ENCODE measurements at regions not wholly inside any gene's neighbourhood (a gene's known extent, or its start where the extent isn't known, plus 50 kb on each side); places are given as distances from the start of the nearest gene placed in this dataset.
A peak's percentile ranks its signal among the peaks of the same experiment; 100 is the strongest.

DNA sequence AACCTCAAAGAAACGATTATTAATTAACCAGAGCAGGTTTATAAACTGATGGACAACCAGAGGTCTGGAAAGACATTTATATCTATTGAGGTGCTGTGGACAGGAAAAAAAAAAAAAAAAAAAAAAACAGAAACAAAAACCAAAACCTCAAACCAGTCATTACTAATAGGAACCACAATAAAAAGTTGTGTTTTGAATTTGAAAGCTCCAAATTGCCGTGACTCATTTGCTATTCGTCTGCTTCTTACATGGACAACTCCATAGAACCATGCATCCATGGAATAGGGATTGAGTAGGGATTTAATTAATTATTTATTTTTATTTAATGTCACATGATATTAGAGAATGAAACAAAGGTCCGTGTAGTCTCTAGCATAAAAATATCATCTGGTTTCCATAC lies 134.1 kb upstream of the SSTR1 start:
- Histone ChIP-seq H3K9ac (no peak overlapping the region), H3K27ac (no peak overlapping the region), H3K4me1 (0 out of 20 replicates have a peak, but pooled peaks cover 0 to 8% (median 0%) of the 10 kb centered on the region in 10 experiments), H3K4me2 (no peak overlapping the region), H3K36me3 (no peaks in the 10 kb centered on the region), H4K20me1 (no peaks in the 10 kb centered on the region), H3K9me3 (replicated peaks in 1 of 11) (peaks cover 0 to 10% (median 4%) of the 10 kb centered on the region in 11 experiments; a peak in 6 of 22 replicates), H3K4me3 (no peak overlapping the region), H3K27me3 (no peaks in the 10 kb centered on the region)
- TF ChIP-seq Cebpa-rat (IDR thresholded peaks at IDR 0.05): no peak

DNA sequence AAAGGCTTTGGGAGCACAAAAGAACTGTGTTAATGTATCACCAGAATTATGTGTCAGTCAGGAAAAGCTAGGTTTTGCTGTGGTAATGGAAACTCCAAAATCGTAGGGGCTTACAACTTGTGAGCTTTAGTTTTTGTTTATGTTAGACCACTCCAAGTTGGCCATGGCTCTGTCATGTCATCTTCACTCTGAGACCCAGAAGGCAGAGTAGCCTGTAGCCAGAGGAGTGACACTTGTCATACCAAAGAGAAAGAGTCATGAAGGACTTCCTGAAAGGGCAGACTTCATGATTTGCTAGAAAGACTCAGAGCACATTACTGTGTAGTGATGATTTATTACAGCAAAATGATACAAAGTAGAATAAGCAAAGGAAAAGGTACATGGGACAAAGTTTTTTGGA lies 133.6 kb upstream of the SSTR1 start:
- H3K4me3 ChIP-seq: no peak overlapping the region
- peaks cover 0 to 10% (median 4%) of the 10 kb centered on the region in 11 experiments; a peak in 6 of 22 replicates for H3K9me3 ChIP-seq (replicated peaks in 1 of 11)
- H3K27me3 ChIP-seq: no peaks in the 10 kb centered on the region
- H3K4me2 ChIP-seq: no peak overlapping the region
- TF ChIP-seq Cebpa-rat (IDR thresholded peaks at IDR 0.05): no peak
- no peak overlapping the region for H3K27ac ChIP-seq
- H3K9ac ChIP-seq: no peak overlapping the region
- no peaks in the 10 kb centered on the region for H4K20me1 ChIP-seq
- H3K4me1 ChIP-seq: 0 out of 20 replicates have a peak, but pooled peaks cover 0 to 8% (median 0%) of the 10 kb centered on the region in 10 experiments
- no peaks in the 10 kb centered on the region for H3K36me3 ChIP-seq

GRCh38 chr14:38074754-38075153 lies 132.9 kb upstream of the SSTR1 start:
- H3K4me1 ChIP-seq: 0 out of 20 replicates have a peak, but pooled peaks cover 0 to 8% (median 0%) of the 10 kb centered on the region in 10 experiments
- H3K27ac ChIP-seq: no peak overlapping the region

GRCh38 chr14:38078393-38078792 lies 129.3 kb upstream of the SSTR1 start:
- H4K20me1 ChIP-seq: no peaks in the 10 kb centered on the region
- no peaks in the 10 kb centered on the region for H3K36me3 ChIP-seq
- H3K4me1 ChIP-seq: 0 out of 20 replicates have a peak, but pooled peaks cover 0 to 8% (median 0%) of the 10 kb centered on the region in 10 experiments
- no peak overlapping the region for H3K27ac ChIP-seq
- H3K9me3 ChIP-seq (replicated peaks in 1 of 11): peaks cover 0 to 10% (median 4%) of the 10 kb centered on the region in 11 experiments; a peak in 6 of 22 replicates
- no peak overlapping the region for H3K9ac ChIP-seq
- no peak overlapping the region for H3K4me2 ChIP-seq
- H3K4me3 ChIP-seq: no peak overlapping the region
- TF ChIP-seq Cebpa-rat (IDR thresholded peaks at IDR 0.05): no peak
- H3K27me3 ChIP-seq: no peaks in the 10 kb centered on the region

More at GRCh38 chr14:38074754-38075153, 132.9 kb upstream of the SSTR1 start:
- H3K4me3 ChIP-seq: no peak overlapping the region
- H3K36me3 ChIP-seq: no peaks in the 10 kb centered on the region
- no peaks in the 10 kb centered on the region for H4K20me1 ChIP-seq
- H3K4me2 ChIP-seq: no peak overlapping the region
- H3K9me3 ChIP-seq (replicated peaks in 1 of 11): peaks cover 0 to 10% (median 4%) of the 10 kb centered on the region in 11 experiments; a peak in 6 of 22 replicates
- TF ChIP-seq Cebpa-rat (IDR thresholded peaks at IDR 0.05): no peak
- no peaks in the 10 kb centered on the region for H3K27me3 ChIP-seq
- no peak overlapping the region for H3K9ac ChIP-seq

DNA sequence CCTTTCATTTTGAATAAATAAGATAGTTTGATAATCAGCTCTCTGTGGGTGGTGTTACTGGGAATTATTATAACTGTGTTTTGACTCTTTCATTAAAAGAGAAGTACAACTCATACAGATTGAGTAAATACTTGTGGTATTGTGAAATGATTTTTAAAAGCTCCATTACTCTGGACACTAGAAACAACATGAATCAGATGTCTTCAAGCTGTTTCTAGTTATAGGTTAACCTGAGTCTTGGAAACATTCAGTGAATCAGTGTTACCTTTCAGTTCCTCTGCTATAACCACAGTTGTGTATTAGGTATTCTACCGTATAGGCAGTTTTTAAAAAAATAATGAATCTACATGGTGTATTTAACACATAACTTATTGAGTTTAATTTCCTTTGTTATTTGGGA lies 128.4 kb upstream of the SSTR1 start:
- Histone ChIP-seq H3K4me1 (0 out of 20 replicates have a peak, but pooled peaks cover 0 to 8% (median 0%) of the 10 kb centered on the region in 10 experiments), H3K27ac (no peak overlapping the region), H3K4me2 (no peak overlapping the region), H3K9me3 (replicated peaks in 1 of 11) (peaks cover 0 to 10% (median 4%) of the 10 kb centered on the region in 11 experiments; a peak in 6 of 22 replicates), H3K4me3 (no peak overlapping the region), H3K27me3 (no peaks in the 10 kb centered on the region), H3K36me3 (no peaks in the 10 kb centered on the region), H4K20me1 (no peaks in the 10 kb centered on the region), H3K9ac (no peak overlapping the region)
- TF ChIP-seq Cebpa-rat (IDR thresholded peaks at IDR 0.05): no peak

DNA sequence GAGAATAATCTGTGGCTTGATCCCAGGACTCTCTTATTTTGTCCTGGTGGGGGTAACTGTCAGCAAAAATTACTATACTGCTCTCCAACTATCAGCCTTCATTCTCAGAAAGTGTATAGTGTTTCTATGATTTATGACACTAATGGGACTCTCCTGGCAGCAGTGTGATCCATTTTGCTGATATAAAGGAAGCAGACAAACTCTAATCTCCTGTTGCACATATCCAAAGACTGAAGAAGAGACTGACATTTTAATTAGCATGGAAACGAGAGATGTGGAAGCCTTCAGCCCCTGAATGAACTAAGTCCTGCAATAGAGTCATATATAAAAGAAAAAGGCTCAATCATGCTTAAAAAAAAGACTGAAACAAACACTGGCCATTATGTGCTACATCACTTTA lies 127.8 kb upstream of the SSTR1 start:
- no peak overlapping the region for H3K27ac ChIP-seq

DNA sequence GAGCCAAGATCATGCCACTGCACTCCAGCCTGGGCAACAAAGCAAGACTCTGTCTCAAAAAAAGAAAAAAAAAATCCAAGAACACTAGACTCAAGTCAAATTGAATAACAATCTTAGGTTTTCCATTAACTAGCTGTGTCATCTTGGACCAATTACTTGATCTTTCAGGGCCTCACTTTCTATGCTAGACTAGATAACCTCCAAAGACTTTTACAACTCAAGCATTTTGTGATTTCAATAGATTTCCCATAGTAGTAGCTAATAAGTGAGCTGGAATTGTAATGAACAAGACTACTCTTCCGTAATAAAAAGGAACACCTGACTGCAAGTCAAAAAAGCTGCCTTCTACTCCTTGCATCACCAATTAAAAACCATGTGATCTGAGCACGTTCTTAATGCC lies 127.0 kb upstream of the SSTR1 start:
- Histone ChIP-seq H3K4me3 (no peak overlapping the region), H3K27ac (no peak overlapping the region), H3K9me3 (replicated peaks in 1 of 11) (no peaks in the 10 kb centered on the region), H3K4me2 (no peak overlapping the region), H4K20me1 (no peaks in the 10 kb centered on the region), H3K4me1 (no peaks in the 10 kb centered on the region), H3K9ac (no peak overlapping the region), H3K27me3 (no peaks in the 10 kb centered on the region), H3K36me3 (no peaks in the 10 kb centered on the region)
- no peak for TF ChIP-seq Cebpa-rat (IDR thresholded peaks at IDR 0.05)

More for the DNA sequence above, 127.8 kb upstream of the SSTR1 start:
- H3K36me3 ChIP-seq: no peaks in the 10 kb centered on the region
- no peaks in the 10 kb centered on the region for H4K20me1 ChIP-seq
- no peak for TF ChIP-seq Cebpa-rat (IDR thresholded peaks at IDR 0.05)
- no peak overlapping the region for H3K4me2 ChIP-seq
- H3K4me3 ChIP-seq: no peak overlapping the region
- peaks cover 0 to 6% (median 4%) of the 10 kb centered on the region in 11 experiments; a peak in 6 of 22 replicates for H3K9me3 ChIP-seq (replicated peaks in 1 of 11)
- 0 out of 20 replicates have a peak, but pooled peaks cover 0 to 2% (median 0%) of the 10 kb centered on the region in 10 experiments for H3K4me1 ChIP-seq
- no peak overlapping the region for H3K9ac ChIP-seq
- no peaks in the 10 kb centered on the region for H3K27me3 ChIP-seq

DNA sequence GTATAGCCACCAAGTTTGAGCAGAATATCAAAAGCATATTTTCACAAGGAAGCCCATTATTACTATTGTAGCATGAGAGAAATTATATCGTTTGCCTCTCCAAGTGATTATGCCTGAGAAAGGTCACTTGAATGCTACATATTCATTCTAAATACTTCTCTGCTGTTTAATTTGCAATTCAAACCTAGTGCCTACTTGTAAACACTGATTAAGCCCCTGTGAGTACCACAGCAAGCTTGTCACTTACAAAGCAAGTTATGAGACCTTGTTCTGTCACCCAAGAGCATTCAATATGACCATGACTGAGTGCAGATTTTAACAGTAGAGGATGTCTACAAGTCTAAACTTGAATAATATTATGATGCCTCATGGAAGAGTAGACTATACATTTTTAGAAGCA lies 124.7 kb upstream of the SSTR1 start:
- H3K9me3 ChIP-seq (replicated peaks in 1 of 11): no peaks in the 10 kb centered on the region
- no peak overlapping the region for H3K4me3 ChIP-seq
- no peaks in the 10 kb centered on the region for H4K20me1 ChIP-seq
- H3K9ac ChIP-seq: no peak overlapping the region
- no peak overlapping the region for H3K27ac ChIP-seq
- no peaks in the 10 kb centered on the region for H3K36me3 ChIP-seq
- no peaks in the 10 kb centered on the region for H3K27me3 ChIP-seq
- no peak overlapping the region for H3K4me2 ChIP-seq
- TF ChIP-seq Cebpa-rat (IDR thresholded peaks at IDR 0.05): no peak
- no peaks in the 10 kb centered on the region for H3K4me1 ChIP-seq

- Histone ChIP-seq H3K36me3 (no peaks in the 10 kb centered on the region), H3K27me3 (no peaks in the 10 kb centered on the region), H3K9me3 (replicated peaks in 1 of 11) (peaks cover 15 to 24% (median 17%) of the 10 kb centered on the region in 11 experiments), H3K27ac (no peak overlapping the region), H3K4me1 (peaks cover 0 to 4% (median 0%) of the 10 kb centered on the region in 10 experiments; a peak in 1 of 20 replicates), H3K9ac (peak overlapping the region in 1 of 11 experiments; percentile 38; a peak in 1 of 22 replicates), H3K4me3 (peak overlapping the region in 2 of 10 experiments; percentile 16 to 20; a peak in 2 of 20 replicates), H4K20me1 (no peaks in the 10 kb centered on the region), H3K4me2 (peak overlapping the region in 7 of 11 experiments; percentile 16 to 49 (median 21); a peak in 6 of 22 replicates)
- TF ChIP-seq Cebpa-rat (IDR thresholded peaks at IDR 0.05): no peak
Measured at GRCh38 chr14:38089123-38089522, 118.6 kb upstream of the SSTR1 start.

- Histone ChIP-seq H4K20me1 (no peaks in the 10 kb centered on the region), H3K4me3 (no peak overlapping the region), H3K27ac (no peak overlapping the region), H3K9ac (no peak overlapping the region), H3K4me1 (peaks cover 0 to 4% (median 0%) of the 10 kb centered on the region in 10 experiments; a peak in 1 of 20 replicates), H3K4me2 (no peak overlapping the region), H3K36me3 (no peaks in the 10 kb centered on the region), H3K27me3 (no peaks in the 10 kb centered on the region), H3K9me3 (replicated peaks in 1 of 11) (peaks cover 25 to 36% (median 28%) of the 10 kb centered on the region in 11 experiments)
- no peak for TF ChIP-seq Cebpa-rat (IDR thresholded peaks at IDR 0.05)
Measured at GRCh38 chr14:38090506-38090905, 117.2 kb upstream of the SSTR1 start.
